ENCODE measurements at regions not wholly inside any gene's neighbourhood (a gene's known extent, or its start where the extent isn't known, plus 50 kb on each side); places are given as distances from the start of the nearest gene placed in this dataset.
"Not testable (repeated sequence)": the region's sequence is repeated elsewhere in the genome, so short reads cannot be mapped to it uniquely, and the experiment has no call there.

GRCh38 chr12:90455756-90456155 is 499.2 kb downstream of the CCER1 start:
- Histone ChIP-seq H4K20me1 (replicated peaks; ENCODE audit: control insufficient read depth, extremely low read depth, insufficient read depth, low read length) (no peaks in the 10 kb centered on the region), H3K4me3 (replicated peaks in 1 of 3; ENCODE audit: insufficient read depth in 1 of 3, low read depth in 1 of 3, low read length in 3 of 3) (no peak overlapping the region), H3K9me1 (replicated peaks; ENCODE audit: control insufficient read depth, extremely low read depth, insufficient read depth, low read length) (no peaks in the 10 kb centered on the region), H3K9ac (replicated peaks; ENCODE audit: extremely low read depth, insufficient read depth, low read length) (no peak overlapping the region), H3K4me2 (ENCODE audit: insufficient read depth, low read length) (no peak overlapping the region), H3K27ac (ENCODE audit: insufficient read depth, low read depth, low read length) (no peak overlapping the region), H3K36me3 (ENCODE audit: control insufficient read depth in 2 of 2, extremely low read depth in 1 of 2, insufficient read depth in 2 of 2, low read length in 2 of 2) (no peaks in the 10 kb centered on the region), H2AFZ (ENCODE audit: low read depth, low read length) (no peak overlapping the region), H3K79me2 (ENCODE audit: control insufficient read depth, insufficient read depth, low read length) (no peaks in the 10 kb centered on the region), H3K4me1 (ENCODE audit: control insufficient read depth, extremely low read depth, insufficient read depth, low read length) (no peaks in the 10 kb centered on the region), H3K27me3 (ENCODE audit: control insufficient read depth in 2 of 2, insufficient read depth in 2 of 2, low read length in 2 of 2) (no peaks in the 10 kb centered on the region), H3K9me3 (replicated peaks; ENCODE audit: control insufficient read depth, insufficient read depth, low read length) (no peaks in the 10 kb centered on the region)
- no TSS peak for BruUV-seq (replicated peaks)
- TF ChIP-seq EZH2 (IDR thresholded peaks at IDR 0.05; ENCODE audit: borderline replicate concordance, low read depth, low read length, severe bottlenecking) (no peak), GATA2 (IDR thresholded peaks at IDR 0.05; ENCODE audit: insufficient read depth, insufficient read length, low read depth, low read length) (no peak), MAX (IDR thresholded peaks at IDR 0.05; ENCODE audit: insufficient read depth, insufficient read length) (no peak), POLR2A (IDR thresholded peaks at IDR 0.05; ENCODE audit: low read depth, low read length) (no peak)
- no peak for FAIRE-seq
- DNase-seq (ENCODE audit: low read depth, low spot score), result no peak
- dilution Hi-C loops (cut with MboI; ENCODE audit: extremely low pct_ligation_motif_present, low sequenced_read_pairs), result no loop called here
- CTCF ChIA-PET, result no interaction called here
- intact Hi-C loops (cut with micrococcal nuclease), result no loop called here
- POLR2A ChIA-PET, result no interaction called here

- peak; percentile 53 for DNase-seq (ENCODE audit: low read depth, low spot score)
- Histone ChIP-seq H3K9ac (replicated peaks; ENCODE audit: extremely low read depth, insufficient read depth, low read length) (no peak overlapping the region), H3K4me1 (ENCODE audit: control insufficient read depth, extremely low read depth, insufficient read depth, low read length) (no peaks in the 10 kb centered on the region), H3K4me2 (ENCODE audit: insufficient read depth, low read length) (no peak overlapping the region), H3K27me3 (ENCODE audit: control insufficient read depth in 2 of 2, insufficient read depth in 2 of 2, low read length in 2 of 2) (no peaks in the 10 kb centered on the region), H3K36me3 (ENCODE audit: control insufficient read depth in 2 of 2, extremely low read depth in 1 of 2, insufficient read depth in 2 of 2, low read length in 2 of 2) (no peaks in the 10 kb centered on the region), H3K9me1 (replicated peaks; ENCODE audit: control insufficient read depth, extremely low read depth, insufficient read depth, low read length) (no peaks in the 10 kb centered on the region), H3K9me3 (replicated peaks; ENCODE audit: control insufficient read depth, insufficient read depth, low read length) (no peaks in the 10 kb centered on the region), H3K4me3 (replicated peaks in 1 of 3; ENCODE audit: insufficient read depth in 1 of 3, low read depth in 1 of 3, low read length in 3 of 3) (no peak overlapping the region), H2AFZ (ENCODE audit: low read depth, low read length) (no peak overlapping the region), H3K27ac (ENCODE audit: insufficient read depth, low read depth, low read length) (no peak overlapping the region), H3K79me2 (ENCODE audit: control insufficient read depth, insufficient read depth, low read length) (no peaks in the 10 kb centered on the region), H4K20me1 (replicated peaks; ENCODE audit: control insufficient read depth, extremely low read depth, insufficient read depth, low read length) (no peaks in the 10 kb centered on the region)
- no TSS peak for BruUV-seq (replicated peaks)
- dilution Hi-C loops (cut with MboI; ENCODE audit: extremely low pct_ligation_motif_present, low sequenced_read_pairs), result no loop called here
- intact Hi-C loops (cut with micrococcal nuclease), result no loop called here
- no peak for FAIRE-seq
- ChIA-PET CTCF (no interaction called here), POLR2A (no interaction called here)
- TF ChIP-seq FOS (IDR thresholded peaks at IDR 0.05; ENCODE audit: borderline replicate concordance, insufficient read depth, low read length), result no peak
- TF ChIP-seq POLR2A (IDR thresholded peaks at IDR 0.05; ENCODE audit: low read depth, low read length), result no peak
- no peak for TF ChIP-seq EZH2 (IDR thresholded peaks at IDR 0.05; ENCODE audit: borderline replicate concordance, low read depth, low read length, severe bottlenecking)
- no peak for TF ChIP-seq MYC (IDR thresholded peaks at IDR 0.05; ENCODE audit: low read depth, low read length)
- TF ChIP-seq MAX (IDR thresholded peaks at IDR 0.05; ENCODE audit: insufficient read depth, insufficient read length), result no peak
- no peak for TF ChIP-seq GATA2 (IDR thresholded peaks at IDR 0.05; ENCODE audit: insufficient read depth, insufficient read length, low read depth, low read length)
- TF ChIP-seq JUN (IDR thresholded peaks at IDR 0.05; ENCODE audit: borderline replicate concordance, insufficient read depth, insufficient read length, low read depth), result no peak
- no peak for TF ChIP-seq POLR2AphosphoS5 (IDR thresholded peaks at IDR 0.05; ENCODE audit: insufficient read depth, low read depth, low read length)
- TF ChIP-seq CTCF (IDR thresholded peaks at IDR 0.05; ENCODE audit: extremely low read depth in 1 of 2, insufficient read depth in 1 of 2, low read depth in 1 of 2, low read length in 2 of 2), result no peak
These were observed 505.4 kb downstream of the CCER1 start for GRCh38 chr12:90449611-90450010.

GRCh38 chr12:90443466-90443865 is 511.5 kb downstream of the CCER1 start:
- FAIRE-seq; dilution Hi-C loops (cut with MboI; ENCODE audit: extremely low pct_ligation_motif_present, low sequenced_read_pairs); H3K79me2 ChIP-seq (ENCODE audit: control insufficient read depth, insufficient read depth, low read length); H3K4me3 ChIP-seq (replicated peaks in 1 of 3; ENCODE audit: insufficient read depth in 1 of 3, low read depth in 1 of 3, low read length in 3 of 3); H3K36me3 ChIP-seq (ENCODE audit: control insufficient read depth in 2 of 2, extremely low read depth in 1 of 2, insufficient read depth in 2 of 2, low read length in 2 of 2); H3K9me1 ChIP-seq (replicated peaks; ENCODE audit: control insufficient read depth, extremely low read depth, insufficient read depth, low read length); H3K4me2 ChIP-seq (ENCODE audit: insufficient read depth, low read length); H4K20me1 ChIP-seq (replicated peaks; ENCODE audit: control insufficient read depth, extremely low read depth, insufficient read depth, low read length); POLR2A ChIA-PET; H3K27ac ChIP-seq (ENCODE audit: insufficient read depth, low read depth, low read length); H3K9ac ChIP-seq (replicated peaks; ENCODE audit: extremely low read depth, insufficient read depth, low read length); CTCF ChIA-PET; DNase-seq (ENCODE audit: low read depth, low spot score); H3K4me1 ChIP-seq (ENCODE audit: control insufficient read depth, extremely low read depth, insufficient read depth, low read length); BruUV-seq (replicated peaks); H2AFZ ChIP-seq (ENCODE audit: low read depth, low read length); H3K9me3 ChIP-seq (replicated peaks; ENCODE audit: control insufficient read depth, insufficient read depth, low read length); intact Hi-C loops (cut with micrococcal nuclease); H3K27me3 ChIP-seq (ENCODE audit: control insufficient read depth in 2 of 2, insufficient read depth in 2 of 2, low read length in 2 of 2): not testable (repeated sequence)
